K562 (cell line): ENCODE measurements at regions not wholly inside any gene's neighbourhood (a gene's known extent, or its start where the extent isn't known, plus 50 kb on each side); places are given as distances from the start of the nearest gene placed in this dataset.

Source experiments
- ATAC-seq: fragments of 200-7000 bp; cut with Tn5 transposase; 3 replicates; pipeline ENCODE4 v1.9.1; 2020; ENCODE audit warnings: moderate library complexity
- BruUV-seq: library from RNA; stranded (reverse); fragments of 400-500 nt; replicated peaks from 2 replicates; lab custom pipeline; 2021; lab: Mats Ljungman, UMichigan
- CTCF ChIA-PET: fragments of 300-600 bp; formaldehyde crosslinking; extraction: SDS; loops from one replicate; lab custom pipeline; 2021; ENCODE audit warnings: low intra/inter-chr PET ratio; lab: Yijun Ruan, JAX
- POLR2A ChIA-PET: fragments of 300-600, 350-650 bp; sonication (Branson Sonifier 250); formaldehyde crosslinking; extraction: SDS; loops from one replicate; lab custom pipeline; 2021; ENCODE audit warnings: antibody characterized with exemption, inconsistent platforms; lab: Yijun Ruan, JAX
- DNase-seq, 4 experiments: peaks; one replicate each; pipeline versions ENCODE4 v3.0.0 to v3.0.0-alpha.2; 2011 to 2018; ENCODE audit warnings: low spot score in 3 of 4, mixed read lengths in 3 of 4; ENCODE audit errors: extremely low read depth in 1 of 4
- FAIRE-seq: peaks from 2 replicates; lab custom pipeline; 2011; peaks lifted over from hg19 to GRCh38; lab: Jason Lieb, UNC
- H2AFZ ChIP-seq: 2 replicates; pipeline ENCODE4 v1.6.0; 2011; ENCODE audit warnings: low read depth, low read length, control low read depth, inconsistent platforms
- H3K27ac ChIP-seq: fragments of 200-600 bp; 3 replicates; pipeline ENCODE4 v1.8.0; 2011; ENCODE audit warnings: low read depth, mild to moderate bottlenecking, control low read depth, inconsistent platforms, low read length, moderate library complexity, mixed read lengths; ENCODE audit errors: extremely low read depth
- H3K27me3 ChIP-seq, 2 experiments: fragments of 300-600 bp in 1 of 2; 2 replicates in 1 of 2; 3 replicates in 1 of 2; pipeline versions ENCODE4 v1.6.0 to v1.8.0; 2011; ENCODE audit warnings: inconsistent platforms in 2 of 2, low read length in 2 of 2, mild to moderate bottlenecking in 1 of 2, mixed read lengths in 1 of 2, moderate library complexity in 1 of 2; ENCODE audit not compliant: control insufficient read depth in 2 of 2, insufficient read depth in 2 of 2
- H3K36me3 ChIP-seq: fragments of 300-600 bp; 3 replicates; pipeline ENCODE4 v1.8.0; 2011; ENCODE audit warnings: mild to moderate bottlenecking, low read length, inconsistent platforms; ENCODE audit not compliant: control insufficient read depth, insufficient read depth
- H3K4me1 ChIP-seq, 2 experiments: fragments of 200-600 bp in 1 of 2; replicated peaks in 1 of 2; 2 replicates in 1 of 2; 3 replicates in 1 of 2; pipeline versions ENCODE4 v1.5.1 to v1.8.0; 2011; ENCODE audit warnings: inconsistent platforms in 2 of 2, low read length in 2 of 2, mild to moderate bottlenecking in 1 of 2, mixed read lengths in 1 of 2, moderate library complexity in 1 of 2; ENCODE audit not compliant: control insufficient read depth in 2 of 2, insufficient read depth in 2 of 2
- H3K4me2 ChIP-seq: 2 replicates; pipeline ENCODE4 v1.6.1; 2011; ENCODE audit warnings: low read length, control low read depth, inconsistent platforms, mixed read lengths; ENCODE audit not compliant: insufficient read depth
- H3K4me3 ChIP-seq: fragments of 200-600 bp; sonication (generic), shearing (Covaris generic); 2 replicates; pipeline ENCODE4 v1.5.1; 2016; ENCODE audit warnings: control low read depth, inconsistent platforms
- H3K79me2 ChIP-seq: fragments of 200-600 bp; 3 replicates; pipeline ENCODE4 v1.8.0; 2011; ENCODE audit warnings: low read length, inconsistent platforms; ENCODE audit not compliant: control insufficient read depth, insufficient read depth
- H3K9ac ChIP-seq, 2 experiments: 2 replicates each; pipeline versions ENCODE4 v1.6.0 to v1.6.1; 2011; ENCODE audit warnings: low read depth in 2 of 2, low read length in 2 of 2, control low read depth in 1 of 2, inconsistent platforms in 1 of 2, mild to moderate bottlenecking in 1 of 2, mixed read lengths in 1 of 2; ENCODE audit not compliant: insufficient read depth in 1 of 2
- H3K9me1 ChIP-seq: one replicate; pipeline ENCODE4 v1.6.0; 2011; ENCODE audit warnings: inconsistent platforms, mild to moderate bottlenecking, low read length, moderate library complexity; ENCODE audit not compliant: control insufficient read depth, insufficient read depth
- H3K9me3 ChIP-seq: replicated peaks from 2 replicates; pipeline ENCODE4 v1.5.1; 2011; ENCODE audit warnings: low read depth, low read length, inconsistent platforms; ENCODE audit not compliant: control insufficient read depth, insufficient read depth
- H4K20me1 ChIP-seq: replicated peaks from 2 replicates; pipeline ENCODE4 v1.6.1; 2011; ENCODE audit warnings: low read length, inconsistent platforms, mixed read lengths; ENCODE audit not compliant: control insufficient read depth, insufficient read depth
- HDGF ChIP-seq: fragments of 450-650 bp; IDR thresholded peaks from 2 replicates; pipeline ENCODE4 v1.6.1; 2016
- MXI1 ChIP-seq: IDR thresholded peaks from 2 replicates; pipeline ENCODE4 v1.6.1; 2011; ENCODE audit warnings: low read depth, mild to moderate bottlenecking, improper control_type of control experiment, low read length
- NFIX ChIP-seq: fragments of 250-450 bp; sonication (Bioruptor Pico); IDR thresholded peaks from 2 replicates; pipeline ENCODE4 v1.4.0; 2020; ENCODE audit warnings: low read depth, mild to moderate bottlenecking, moderate library complexity
- PURB ChIP-seq: sonication (generic); formaldehyde crosslinking; IDR thresholded peaks from 2 replicates; pipeline ENCODE4 v1.9.0; 2021; ENCODE audit warnings: low read depth, mild to moderate bottlenecking, missing genetic modification reagents
- RUNX1 ChIP-seq: sonication (generic); IDR thresholded peaks from 2 replicates; pipeline ENCODE4 v1.6.1; 2016; ENCODE audit warnings: antibody characterized with exemption, low read depth
- SREBF1 ChIP-seq: fragments of 150-350 bp; IDR thresholded peaks from 2 replicates; pipeline ENCODE4 v1.6.1; 2014; ENCODE audit warnings: antibody characterized with exemption, low read depth, low read length, borderline replicate concordance
- TSC22D4 ChIP-seq: fragments of 450-650 bp; IDR thresholded peaks from 2 replicates; pipeline ENCODE4 v1.6.1; 2016; ENCODE audit warnings: missing genetic modification characterization, missing biosample characterization, control low read depth
- ZNF511 ChIP-seq: sonication (generic); formaldehyde crosslinking; IDR thresholded peaks from 2 replicates; pipeline ENCODE4 v1.8.0; 2022; ENCODE audit warnings: mild to moderate bottlenecking, missing genetic modification reagents
- ZNF717 ChIP-seq: fragments of 250-450 bp; sonication (Bioruptor Pico); IDR thresholded peaks from 2 replicates; pipeline ENCODE4 v1.5.0; 2021
- WGBS: fragments of 100-300 bp; shearing (Covaris generic); methylation state at CpG from one replicate; pipeline ENCODE4 v1.1.6; 2016; ENCODE audit warnings: low coverage, mixed read lengths; ENCODE audit not compliant: insufficient coverage; ENCODE audit errors: missing lambda C conversion rate; 5-methylcytosine and 5-hydroxymethylcytosine counted together
- in situ Hi-C: fragments of 300-500 bp; cut with MboI; formaldehyde crosslinking; loops from 4 replicates; pipeline ENCODE4 v1.15.0; 2018; ENCODE audit warnings: inconsistent platforms, mixed read lengths
- intact Hi-C: fragments of 100-400 bp; cut with micrococcal nuclease; formaldehyde crosslinking; loops from 2 replicates; pipeline ENCODE4 v1.14.2; 2022

GRCh38 chr11:79744941-79745340, 304.1 kb upstream of the TENM4 start (continued):
- TF ChIP-seq ZNF511 (CRISPR knock-in tag) (no peak), ZNF717 (CRISPR knock-in tag) (no peak), NFIX (CRISPR knock-in tag) (no peak), TSC22D4 (tag) (no peak), MXI1 (no peak)

GRCh38 chr11:79742176-79742575, 301.3 kb upstream of the TENM4 start:
- H3K36me3 ChIP-seq = no peaks in the 10 kb centered on the region
- no peak overlapping the region for H3K27ac ChIP-seq
- intact Hi-C loops = no loop called here
- FAIRE-seq (no peak), ATAC-seq (no peak), DNase-seq (no peak)
- H4K20me1 ChIP-seq = no peaks in the 10 kb centered on the region
- in situ Hi-C loops = no loop called here
- no peaks in the 10 kb centered on the region for H3K4me1 ChIP-seq
- H3K9me1 ChIP-seq = no peaks in the 10 kb centered on the region
- no peak overlapping the region for H3K4me2 ChIP-seq
- no peaks in the 10 kb centered on the region for H3K9me3 ChIP-seq
- H3K27me3 ChIP-seq = no peaks in the 10 kb centered on the region
- CTCF ChIA-PET = no interaction called here
- no peak overlapping the region for H2AFZ ChIP-seq
- H3K79me2 ChIP-seq = no peaks in the 10 kb centered on the region
- H3K4me3 ChIP-seq = no peak overlapping the region
- POLR2A ChIA-PET = interaction anchor here (0.7 kb wide), 1 partner anchor 15 kb away, joined by 3 read pairs; no protein-coding TSS in a partner anchor
- no peak for TF ChIP-seq PURB (CRISPR knock-in tag)
- TF ChIP-seq RUNX1 = no peak
- no peak for TF ChIP-seq SREBF1
- TF ChIP-seq HDGF = no peak
- TF ChIP-seq, all 486 proteins: peak for 0
- 0% methylated on average over 2 of the region's 2 CpGs for WGBS
- no peak overlapping the region for H3K9ac ChIP-seq
- no TSS peak for BruUV-seq
